Caki2 (cell line): ENCODE measurements at regions not wholly inside any gene's neighbourhood (a gene's known extent, or its start where the extent isn't known, plus 50 kb on each side); places are given as distances from the start of the nearest gene placed in this dataset.
"Not testable (repeated sequence)": the region's sequence is repeated elsewhere in the genome, so short reads cannot be mapped to it uniquely, and the experiment has no call there.

ENCODE experiments used
- DNase-seq: peaks from one replicate; pipeline ENCODE4 v3.0.0-alpha.2; 2015; ENCODE audit warnings: low read depth
- in situ Hi-C: cut with HindIII; loops from 2 replicates; pipeline ENCODE4 v1.10.0; 2016; ENCODE audit warnings: low sequenced_read_pairs, low pct_unique_long_range_greater_than_20kb, mixed read lengths

- in situ Hi-C loops: no loop called here
- DNase-seq: no peak
These were observed 128.0 kb upstream of the KCNJ3 start for GRCh38 chr2:154570501-154570900.

DNA sequence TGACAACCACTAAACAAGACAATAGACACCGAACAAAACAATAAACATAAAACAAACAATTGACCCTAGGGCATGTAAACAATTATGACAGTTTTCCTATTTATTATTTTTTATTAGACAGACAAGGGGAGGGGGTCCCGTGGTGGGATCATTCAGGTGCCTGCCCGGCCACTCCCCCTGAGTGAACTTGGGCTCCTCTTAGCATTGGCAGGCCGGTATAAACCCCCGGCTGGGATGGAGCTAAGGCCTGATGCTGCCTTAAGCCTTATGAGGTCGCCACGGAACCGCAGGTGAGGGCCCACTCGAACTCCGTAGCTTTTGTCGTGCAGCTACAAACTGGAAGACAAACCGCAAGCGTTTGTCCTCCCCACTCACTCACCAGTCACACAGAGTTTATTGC lies 121.8 kb upstream of the KCNJ3 start:
- in situ Hi-C loops, DNase-seq: not testable (repeated sequence)

DNA sequence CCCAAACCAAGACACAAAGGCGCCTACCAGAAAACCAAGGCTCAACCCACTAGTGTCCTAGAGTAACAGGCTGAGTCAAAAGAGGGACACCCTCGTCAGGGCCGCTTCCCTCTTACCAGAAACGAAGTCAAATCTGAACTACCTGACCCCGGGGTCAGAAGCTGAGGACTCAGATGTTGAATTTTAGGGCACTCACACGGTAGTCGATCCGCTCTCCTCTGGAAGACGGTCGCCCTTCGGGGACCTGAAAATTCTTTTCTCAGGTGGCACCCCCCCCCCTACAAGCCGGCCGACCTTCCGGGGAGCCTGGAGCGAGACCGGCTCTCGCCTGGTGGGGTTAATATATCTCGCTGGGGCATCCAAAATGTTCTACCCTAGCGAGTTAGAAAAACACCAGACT lies 121.1 kb upstream of the KCNJ3 start:
- no peak for DNase-seq
- in situ Hi-C loops: no loop called here

DNA sequence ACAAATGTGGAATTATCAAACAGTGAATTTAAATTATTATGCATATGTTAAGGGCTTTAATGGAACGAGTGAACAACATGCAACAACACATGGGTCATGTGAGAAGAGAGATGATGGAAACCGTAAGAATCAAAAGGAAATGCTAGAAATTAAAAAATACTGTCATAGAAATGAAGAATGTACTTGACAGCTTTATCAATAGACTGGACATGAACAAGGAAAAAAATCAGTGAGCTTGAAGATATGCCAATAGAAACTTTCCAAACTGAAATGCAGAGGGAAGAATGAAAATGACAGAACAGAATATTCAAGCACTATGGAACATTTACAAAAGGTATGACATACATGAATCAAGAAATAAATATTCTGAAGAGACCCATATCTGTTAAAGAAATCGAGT lies 117.7 kb upstream of the KCNJ3 start:
- in situ Hi-C loops: no loop called here
- DNase-seq: no peak

DNA sequence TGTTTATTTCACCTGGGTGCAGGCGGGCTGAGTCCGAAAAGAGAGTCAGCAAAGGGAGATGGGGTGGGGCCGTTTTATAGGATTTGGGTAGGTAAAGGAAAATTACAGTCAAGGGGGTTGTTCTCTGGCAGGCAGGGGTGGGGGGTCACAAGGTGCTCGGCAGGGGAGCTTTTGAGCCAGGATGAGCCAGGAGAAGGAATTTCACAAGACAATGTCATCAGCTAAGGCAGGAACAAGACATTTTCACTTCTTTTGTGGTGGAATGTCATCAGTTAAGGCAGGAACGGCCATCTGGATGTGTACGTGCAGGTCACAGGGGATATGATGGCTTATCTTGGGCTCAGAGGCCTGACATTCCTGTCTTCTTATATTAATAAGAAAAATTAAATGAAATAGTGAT lies 115.8 kb upstream of the KCNJ3 start:
- in situ Hi-C loops, DNase-seq: not testable (repeated sequence)

GRCh38 chr2:154583274-154583673 lies 115.2 kb upstream of the KCNJ3 start:
- DNase-seq, in situ Hi-C loops: not testable (repeated sequence)

GRCh38 chr2:154587739-154588138 lies 110.8 kb upstream of the KCNJ3 start:
- in situ Hi-C loops: no loop called here
- no peak for DNase-seq

DNA sequence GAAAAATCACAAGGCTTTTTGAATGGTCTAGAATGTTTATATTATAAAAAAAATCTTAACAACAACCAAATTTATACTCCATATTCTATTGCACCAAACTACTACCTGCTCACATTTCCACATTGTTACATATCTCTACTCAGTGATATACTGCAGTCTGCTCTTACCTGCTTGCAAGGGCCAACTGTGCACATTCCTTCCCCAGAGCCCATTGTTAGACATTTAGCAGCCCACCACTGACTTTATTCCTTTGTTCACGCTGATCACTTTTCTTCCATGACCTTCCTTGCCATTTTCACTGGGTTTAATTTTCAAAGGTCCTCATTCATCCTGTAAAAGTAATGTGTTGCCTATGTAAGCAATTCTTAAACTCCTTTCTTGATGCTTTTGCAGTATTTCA lies 109.7 kb upstream of the KCNJ3 start:
- DNase-seq: no peak
- in situ Hi-C loops: no loop called here

DNA sequence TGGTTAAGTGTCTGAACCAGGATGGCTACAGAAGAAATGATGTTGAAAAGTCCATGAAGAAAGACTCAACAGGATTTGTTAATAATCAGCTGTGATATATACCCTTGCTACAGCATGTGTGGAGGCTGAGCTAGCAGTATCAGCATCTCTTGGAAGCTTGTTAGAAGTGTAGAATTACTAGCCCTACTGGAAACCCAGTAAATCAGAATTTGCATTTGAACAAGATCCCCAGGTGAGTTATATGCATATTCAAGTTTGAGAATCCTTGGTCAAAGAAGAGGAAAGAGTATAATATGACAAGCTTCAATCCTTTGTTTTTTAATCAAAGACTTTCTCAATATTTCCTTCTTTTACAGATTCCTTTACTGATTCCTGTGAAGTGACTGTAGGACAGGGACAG lies 109.0 kb upstream of the KCNJ3 start:
- in situ Hi-C loops: no loop called here
- DNase-seq: no peak

DNA sequence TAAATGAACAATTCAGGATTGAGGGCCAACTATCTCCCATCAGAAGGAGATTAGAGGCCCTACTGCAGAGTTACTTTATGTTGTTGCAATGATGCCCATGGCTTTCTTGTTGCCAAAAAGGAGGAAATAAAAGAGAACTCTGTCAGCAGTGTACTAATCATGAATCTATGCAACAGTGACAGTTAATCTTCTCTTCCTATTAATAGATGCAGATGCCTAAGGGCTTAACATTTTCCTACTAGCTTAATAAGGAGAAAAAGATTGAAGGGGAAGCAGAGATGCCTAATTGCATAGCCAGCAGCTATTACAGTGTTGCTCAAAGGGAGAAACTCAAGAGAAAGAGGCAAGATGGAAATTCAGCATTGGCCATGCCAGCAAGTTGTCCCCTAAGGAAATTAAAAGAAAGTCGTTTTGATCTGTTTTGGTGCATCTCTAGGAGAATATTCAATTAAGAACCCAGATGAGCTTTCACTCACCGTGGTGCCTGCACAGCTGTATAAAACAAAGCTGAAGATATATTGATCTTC lies 107.1 kb upstream of the KCNJ3 start:
- in situ Hi-C loops: no loop called here
- no peak for DNase-seq

GRCh38 chr2:154599189-154599588 lies 99.3 kb upstream of the KCNJ3 start:
- in situ Hi-C loops: no loop called here
- DNase-seq: no peak

DNA sequence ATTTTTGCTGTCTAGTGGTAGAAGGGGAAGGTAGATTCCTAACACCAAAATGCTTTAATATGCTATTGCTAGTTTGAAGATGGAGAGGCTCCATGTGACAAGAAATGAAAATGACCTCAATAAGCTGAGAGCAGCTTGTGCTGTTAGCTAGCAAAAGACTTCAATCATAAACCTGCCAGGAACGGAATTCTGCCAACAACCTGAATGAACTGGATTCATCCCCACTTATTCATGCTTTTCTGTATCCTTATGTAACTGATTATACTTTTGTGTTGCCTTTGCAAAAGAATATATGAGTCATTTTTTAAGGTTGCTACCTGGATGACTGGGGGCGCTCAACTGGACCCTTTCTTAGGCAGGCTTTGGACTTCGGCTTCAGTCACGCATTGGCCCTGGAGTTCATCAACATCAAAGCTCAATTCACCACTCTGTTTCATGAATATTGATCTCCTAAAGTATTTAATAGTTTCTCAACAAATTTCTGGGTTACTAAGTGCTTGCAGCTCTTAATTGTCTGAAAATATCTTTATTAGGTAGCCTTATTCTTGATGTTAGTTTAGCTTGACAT lies 97.5 kb upstream of the KCNJ3 start:
- no peak for DNase-seq
- in situ Hi-C loops: no loop called here

GRCh38 chr2:154603682-154604081 lies 94.8 kb upstream of the KCNJ3 start:
- no peak for DNase-seq
- in situ Hi-C loops: no loop called here

DNA sequence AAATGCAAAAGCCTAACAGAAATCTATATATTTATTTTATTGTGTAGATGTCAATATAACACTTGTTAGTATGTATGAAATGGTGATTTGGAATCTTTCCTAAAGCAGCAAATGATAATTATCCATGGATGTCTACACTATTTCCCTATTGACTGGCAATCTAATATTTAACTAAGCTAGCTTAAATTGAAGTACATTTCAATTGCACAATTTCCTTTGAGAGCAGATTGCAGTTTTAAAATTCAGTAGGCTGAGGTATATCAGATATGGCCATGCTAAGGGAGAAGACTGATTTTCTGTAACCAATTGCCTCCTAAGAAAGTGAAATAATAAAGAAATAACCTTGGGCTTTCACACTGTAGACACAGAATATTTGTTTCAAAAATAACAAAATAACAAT lies 90.1 kb upstream of the KCNJ3 start:
- in situ Hi-C loops: no loop called here
- DNase-seq: no peak

- in situ Hi-C loops: no loop called here
- DNase-seq: no peak
These were observed 83.6 kb upstream of the KCNJ3 start for GRCh38 chr2:154614906-154615305.

- in situ Hi-C loops: no loop called here
- no peak for DNase-seq
These were observed 81.8 kb upstream of the KCNJ3 start for GRCh38 chr2:154616659-154617058.

- in situ Hi-C loops: no loop called here
- no peak for DNase-seq
These were observed 78.0 kb upstream of the KCNJ3 start for GRCh38 chr2:154620471-154620870.

GRCh38 chr2:154623819-154624218 lies 74.7 kb upstream of the KCNJ3 start:
- in situ Hi-C loops: no loop called here
- DNase-seq: peak; percentile 34

DNA sequence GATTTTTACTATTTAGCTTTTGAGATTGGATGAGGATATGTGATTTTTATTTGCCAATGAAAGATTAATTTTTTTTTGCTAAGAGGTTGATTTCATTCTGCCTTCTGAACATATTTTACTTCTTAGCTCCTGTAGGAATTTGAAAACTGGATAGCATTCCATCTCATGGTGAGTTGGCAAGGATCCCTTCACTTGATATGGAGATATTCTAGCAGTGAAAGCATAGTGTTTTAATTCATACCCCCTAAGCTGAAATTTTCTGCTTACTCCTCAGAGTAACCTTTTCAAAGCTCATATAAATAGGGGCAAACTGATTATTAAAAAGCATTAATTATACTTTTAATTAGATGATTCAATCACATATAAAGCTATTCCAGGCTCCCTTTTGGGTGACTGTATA lies 61.0 kb upstream of the KCNJ3 start:
- no peak for DNase-seq
- in situ Hi-C loops: no loop called here

DNA sequence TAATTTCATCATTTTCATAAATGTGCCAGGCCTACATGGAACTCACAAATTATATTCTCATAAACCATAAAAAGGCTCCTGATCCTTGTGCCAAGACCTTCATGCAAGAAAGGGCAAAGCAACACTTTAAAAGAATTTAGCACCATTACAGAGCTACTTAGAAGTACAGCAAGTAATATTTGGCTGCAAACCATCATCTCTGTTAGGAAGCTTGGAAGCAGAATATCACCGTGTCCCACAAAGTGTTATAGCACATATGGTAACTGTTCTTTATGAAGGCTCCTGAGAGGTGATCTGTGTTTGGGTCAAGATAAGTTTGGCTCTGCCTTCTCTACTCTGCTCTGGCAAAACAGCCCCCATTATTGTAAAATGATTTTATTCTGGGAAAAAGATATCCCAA lies 59.7 kb upstream of the KCNJ3 start:
- in situ Hi-C loops: no loop called here
- DNase-seq: no peak

DNA sequence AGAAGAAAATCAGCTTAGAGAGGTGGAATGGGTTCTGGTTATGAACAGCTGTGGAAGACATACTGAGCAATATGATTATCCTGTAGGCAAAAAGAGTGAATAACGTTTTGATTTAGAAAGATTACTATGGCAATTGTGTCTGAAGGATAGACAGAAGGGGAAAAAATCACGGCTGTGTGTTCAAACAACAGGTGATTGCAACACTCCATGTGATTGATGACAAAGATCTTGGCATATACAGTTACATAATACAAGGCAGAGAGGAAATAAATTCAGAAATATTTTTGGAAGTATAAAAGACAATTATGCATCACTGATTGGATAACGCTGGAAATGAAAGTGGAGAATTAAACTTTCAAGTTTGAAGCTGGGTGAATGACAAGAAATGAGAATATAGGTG lies 58.5 kb upstream of the KCNJ3 start:
- in situ Hi-C loops: no loop called here
- no peak for DNase-seq
